Stimulated activated CD4-positive, alpha-beta T cell treated with anti-CD3 and anti-CD28 coated beads, Interleukin-4, amount 100 ng/mL, for 24 hours (primary cell): ENCODE measurements at regions not wholly inside any gene's neighbourhood (a gene's known extent, or its start where the extent isn't known, plus 50 kb on each side); places are given as distances from the start of the nearest gene placed in this dataset.

ENCODE experiments used
- DNase-seq: peaks from one replicate; pipeline ENCODE4 v3.0.0-alpha.2; 2020

GRCh38 chr13:21319869-21320641 lies 139.0 kb downstream of the ZDHHC20 start:
- no peak for DNase-seq

GRCh38 chr13:21320642-21321034 lies 138.5 kb downstream of the ZDHHC20 start:
- DNase-seq = no peak

GRCh38 chr13:21321269-21321668 lies 137.8 kb downstream of the ZDHHC20 start:
- DNase-seq = no peak

GRCh38 chr13:21322327-21322965 lies 136.7 kb downstream of the ZDHHC20 start:
- no peak for DNase-seq
